ENCODE measurements at regions not wholly inside any gene's neighbourhood (a gene's known extent, or its start where the extent isn't known, plus 50 kb on each side); places are given as distances from the start of the nearest gene placed in this dataset.
A peak's percentile ranks its signal among the peaks of the same experiment; 100 is the strongest.
"Not testable (repeated sequence)": the region's sequence is repeated elsewhere in the genome, so short reads cannot be mapped to it uniquely, and the experiment has no call there.

GRCh38 chr15:54803134-54803808 is 393.5 kb downstream of the RSL24D1 start:
- H3K4me1 Mint-ChIP-seq = peaks cover 10 to 12% of the 10 kb centered on the region in 2 donors
- DNase-seq = peak; percentile 4
- peak overlapping the region in 1 of 2 donors; percentile 31 for H3K4me3 Mint-ChIP-seq
- no peaks in the 10 kb centered on the region for H3K9me3 Mint-ChIP-seq
- no peaks in the 10 kb centered on the region for H3K36me3 Mint-ChIP-seq
- no peaks in the 10 kb centered on the region for H3K27me3 Mint-ChIP-seq
- H3K27ac Mint-ChIP-seq = peak overlapping the region; percentile 88
- peak; percentile 90 to 92 for ATAC-seq (replicated peaks)

GRCh38 chr15:54792526-54792925 is 404.2 kb downstream of the RSL24D1 start:
- H3K4me1 Mint-ChIP-seq = no peaks in the 10 kb centered on the region
- H3K9me3 Mint-ChIP-seq = peaks cover 0 to 3% of the 10 kb centered on the region in 2 donors
- DNase-seq (no peak), ATAC-seq (replicated peaks) (no peak)
- peaks cover 0 to 6% of the 10 kb centered on the region in 2 donors for H3K27me3 Mint-ChIP-seq
- H3K27ac Mint-ChIP-seq = no peak overlapping the region
- no peak overlapping the region for H3K4me3 Mint-ChIP-seq
- H3K36me3 Mint-ChIP-seq = no peaks in the 10 kb centered on the region

GRCh38 chr15:54790693-54791092 is 406.0 kb downstream of the RSL24D1 start:
- no peak overlapping the region for H3K4me3 Mint-ChIP-seq
- no peaks in the 10 kb centered on the region for H3K4me1 Mint-ChIP-seq
- H3K9me3 Mint-ChIP-seq = peaks cover 0 to 3% of the 10 kb centered on the region in 2 donors
- H3K27ac Mint-ChIP-seq = no peak overlapping the region
- ATAC-seq (replicated peaks) = no peak
- no peaks in the 10 kb centered on the region for H3K36me3 Mint-ChIP-seq
- DNase-seq = no peak
- peaks cover 0 to 6% of the 10 kb centered on the region in 2 donors for H3K27me3 Mint-ChIP-seq

- Mint-ChIP-seq H3K9me3 (peaks cover 3 to 7% of the 10 kb centered on the region in 2 donors), H3K27me3 (peaks cover 0 to 4% of the 10 kb centered on the region in 2 donors), H3K4me1 (no peaks in the 10 kb centered on the region), H3K4me3 (no peak overlapping the region), H3K36me3 (no peaks in the 10 kb centered on the region), H3K27ac (no peak overlapping the region)
- no peak for ATAC-seq (replicated peaks)
- DNase-seq = no peak
These were observed 407.4 kb downstream of the RSL24D1 start for GRCh38 chr15:54789376-54789775.

GRCh38 chr15:54781220-54781619 is 415.5 kb downstream of the RSL24D1 start:
- not testable (repeated sequence) for H3K4me1 Mint-ChIP-seq; H3K4me3 Mint-ChIP-seq; H3K36me3 Mint-ChIP-seq; H3K27me3 Mint-ChIP-seq; H3K27ac Mint-ChIP-seq; DNase-seq; ATAC-seq (replicated peaks)
- H3K9me3 Mint-ChIP-seq = peaks cover 13% of the 10 kb centered on the region in 2 donors

GRCh38 chr15:54779271-54779670 is 417.5 kb downstream of the RSL24D1 start:
- DNase-seq (no peak), ATAC-seq (replicated peaks) (no peak)
- Mint-ChIP-seq H3K9me3 (peaks cover 5 to 12% of the 10 kb centered on the region in 2 donors), H3K36me3 (no peaks in the 10 kb centered on the region), H3K4me1 (no peaks in the 10 kb centered on the region), H3K4me3 (no peak overlapping the region), H3K27me3 (no peaks in the 10 kb centered on the region), H3K27ac (no peak overlapping the region)

GRCh38 chr15:54776410-54776809 is 420.3 kb downstream of the RSL24D1 start:
- Mint-ChIP-seq H3K27me3 (no peaks in the 10 kb centered on the region), H3K36me3 (no peaks in the 10 kb centered on the region), H3K4me3 (no peak overlapping the region), H3K4me1 (no peaks in the 10 kb centered on the region), H3K27ac (no peak overlapping the region), H3K9me3 (peaks cover 0 to 1% of the 10 kb centered on the region in 2 donors)
- ATAC-seq (replicated peaks) = no peak
- no peak for DNase-seq

- Mint-ChIP-seq H3K27me3 (no peaks in the 10 kb centered on the region), H3K36me3 (no peaks in the 10 kb centered on the region), H3K9me3 (peaks cover 5 to 7% of the 10 kb centered on the region in 2 donors), H3K4me1 (no peaks in the 10 kb centered on the region), H3K4me3 (no peak overlapping the region), H3K27ac (no peak overlapping the region)
- DNase-seq (no peak), ATAC-seq (replicated peaks) (no peak)
These were observed 424.1 kb downstream of the RSL24D1 start for GRCh38 chr15:54772663-54773062.

GRCh38 chr15:54749461-54749860 is 447.3 kb downstream of the RSL24D1 start:
- DNase-seq; ATAC-seq (replicated peaks); H3K27me3 Mint-ChIP-seq; H3K4me3 Mint-ChIP-seq; H3K4me1 Mint-ChIP-seq; H3K36me3 Mint-ChIP-seq; H3K27ac Mint-ChIP-seq: not testable (repeated sequence)
- peaks cover 15 to 19% of the 10 kb centered on the region in 2 donors for H3K9me3 Mint-ChIP-seq

- H3K9me3 Mint-ChIP-seq = peaks cover 17 to 29% of the 10 kb centered on the region in 2 donors
These were observed 474.3 kb downstream of the RSL24D1 start for GRCh38 chr15:54722342-54722986.

GRCh38 chr15:54719325-54719724 is 477.4 kb downstream of the RSL24D1 start:
- ATAC-seq (replicated peaks) (peak; percentile 51 to 76), DNase-seq (no peak)
- peaks cover 0 to 4% of the 10 kb centered on the region in 2 donors for H3K36me3 Mint-ChIP-seq
- H3K27me3 Mint-ChIP-seq = no peaks in the 10 kb centered on the region
- peaks cover 16 to 17% of the 10 kb centered on the region in 2 donors for H3K9me3 Mint-ChIP-seq
- H3K27ac Mint-ChIP-seq = no peak overlapping the region
- H3K4me3 Mint-ChIP-seq = no peak overlapping the region
- H3K4me1 Mint-ChIP-seq = peaks cover 6 to 24% of the 10 kb centered on the region in 2 donors

More at GRCh38 chr15:54722342-54722986, 474.3 kb downstream of the RSL24D1 start:
- ATAC-seq (replicated peaks) (peak; percentile 57 to 61), DNase-seq (peak; percentile 2)
- Mint-ChIP-seq H3K36me3 (peaks cover 0 to 4% of the 10 kb centered on the region in 2 donors), H3K4me3 (no peak overlapping the region), H3K4me1 (peaks cover 8 to 24% of the 10 kb centered on the region in 2 donors), H3K27me3 (no peaks in the 10 kb centered on the region), H3K27ac (no peak overlapping the region)

- no peaks in the 10 kb centered on the region for H3K36me3 Mint-ChIP-seq
- no peaks in the 10 kb centered on the region for H3K27me3 Mint-ChIP-seq
- no peak overlapping the region for H3K27ac Mint-ChIP-seq
- peaks cover 0 to 2% of the 10 kb centered on the region in 2 donors for H3K9me3 Mint-ChIP-seq
- no peak overlapping the region for H3K4me3 Mint-ChIP-seq
- ATAC-seq (replicated peaks) (no peak), DNase-seq (no peak)
- H3K4me1 Mint-ChIP-seq = no peaks in the 10 kb centered on the region
These were observed 488.7 kb downstream of the RSL24D1 start for GRCh38 chr15:54707805-54708752.

- H3K9me3 Mint-ChIP-seq = no peaks in the 10 kb centered on the region
- no peak overlapping the region for H3K4me3 Mint-ChIP-seq
- ATAC-seq (replicated peaks) = no peak
- no peaks in the 10 kb centered on the region for H3K36me3 Mint-ChIP-seq
- no peak for DNase-seq
- H3K4me1 Mint-ChIP-seq = no peaks in the 10 kb centered on the region
- no peaks in the 10 kb centered on the region for H3K27me3 Mint-ChIP-seq
- H3K27ac Mint-ChIP-seq = no peak overlapping the region
These were observed 509.1 kb downstream of the RSL24D1 start for GRCh38 chr15:54687628-54688027.

Measured in stimulated activated naive B cell treated with anti-CD40 and anti-IgM and Interleukin-4, amounts not matched to agents 10 μg/mL and 1 μg/mL and 100 μg/mL, for 72 hours (primary cell).